ENCODE measurements at regions not wholly inside any gene's neighbourhood (a gene's known extent, or its start where the extent isn't known, plus 50 kb on each side); places are given as distances from the start of the nearest gene placed in this dataset.
A peak's percentile ranks its signal among the peaks of the same experiment; 100 is the strongest.

DNA sequence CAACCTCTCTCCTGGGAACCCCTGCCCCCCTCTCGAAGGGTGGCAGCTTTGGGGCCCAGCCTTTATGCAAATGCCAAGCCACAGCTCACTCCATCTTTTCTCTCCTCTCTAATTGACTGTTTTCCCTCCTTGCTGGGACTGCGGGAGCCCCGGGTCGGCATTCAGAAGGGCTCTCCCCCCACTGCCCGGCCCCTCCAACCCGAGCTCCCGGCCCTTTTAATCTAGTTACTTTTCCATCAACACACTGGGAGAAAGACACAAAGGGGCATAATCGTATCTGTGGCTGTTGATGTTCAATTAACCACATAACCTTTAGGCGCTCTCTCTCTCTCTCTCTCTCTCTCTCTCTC lies 95.4 kb downstream of the INHBB start (continued):
- TF ChIP-seq, protein P1, sequence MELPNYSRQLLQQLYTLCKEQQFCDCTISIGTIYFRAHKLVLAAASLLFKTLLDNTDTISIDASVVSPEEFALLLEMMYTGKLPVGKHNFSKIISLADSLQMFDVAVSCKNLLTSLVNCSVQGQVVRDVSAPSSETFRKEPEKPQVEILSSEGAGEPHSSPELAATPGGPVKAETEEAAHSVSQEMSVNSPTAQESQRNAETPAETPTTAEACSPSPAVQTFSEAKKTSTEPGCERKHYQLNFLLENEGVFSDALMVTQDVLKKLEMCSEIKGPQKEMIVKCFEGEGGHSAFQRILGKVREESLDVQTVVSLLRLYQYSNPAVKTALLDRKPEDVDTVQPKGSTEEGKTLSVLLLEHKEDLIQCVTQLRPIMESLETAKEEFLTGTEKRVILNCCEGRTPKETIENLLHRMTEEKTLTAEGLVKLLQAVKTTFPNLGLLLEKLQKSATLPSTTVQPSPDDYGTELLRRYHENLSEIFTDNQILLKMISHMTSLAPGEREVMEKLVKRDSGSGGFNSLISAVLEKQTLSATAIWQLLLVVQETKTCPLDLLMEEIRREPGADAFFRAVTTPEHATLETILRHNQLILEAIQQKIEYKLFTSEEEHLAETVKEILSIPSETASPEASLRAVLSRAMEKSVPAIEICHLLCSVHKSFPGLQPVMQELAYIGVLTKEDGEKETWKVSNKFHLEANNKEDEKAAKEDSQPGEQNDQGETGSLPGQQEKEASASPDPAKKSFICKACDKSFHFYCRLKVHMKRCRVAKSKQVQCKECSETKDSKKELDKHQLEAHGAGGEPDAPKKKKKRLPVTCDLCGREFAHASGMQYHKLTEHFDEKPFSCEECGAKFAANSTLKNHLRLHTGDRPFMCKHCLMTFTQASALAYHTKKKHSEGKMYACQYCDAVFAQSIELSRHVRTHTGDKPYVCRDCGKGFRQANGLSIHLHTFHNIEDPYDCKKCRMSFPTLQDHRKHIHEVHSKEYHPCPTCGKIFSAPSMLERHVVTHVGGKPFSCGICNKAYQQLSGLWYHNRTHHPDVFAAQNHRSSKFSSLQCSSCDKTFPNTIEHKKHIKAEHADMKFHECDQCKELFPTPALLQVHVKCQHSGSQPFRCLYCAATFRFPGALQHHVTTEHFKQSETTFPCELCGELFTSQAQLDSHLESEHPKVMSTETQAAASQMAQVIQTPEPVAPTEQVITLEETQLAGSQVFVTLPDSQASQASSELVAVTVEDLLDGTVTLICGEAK (IDR thresholded peaks at IDR 0.05; ENCODE audit: borderline replicate concordance): no peak
- TF ChIP-seq NFYA (IDR thresholded peaks at IDR 0.05; ENCODE audit: borderline replicate concordance, low read depth, low read length) (no peak), EP300 (IDR thresholded peaks at IDR 0.05; ENCODE audit: borderline replicate concordance in 1 of 2, control insufficient read depth in 1 of 2, low read depth in 2 of 2, low read length in 2 of 2) (no peak), STAT1 (conservative IDR thresholded peaks at IDR 0.05) (no peak)

DNA sequence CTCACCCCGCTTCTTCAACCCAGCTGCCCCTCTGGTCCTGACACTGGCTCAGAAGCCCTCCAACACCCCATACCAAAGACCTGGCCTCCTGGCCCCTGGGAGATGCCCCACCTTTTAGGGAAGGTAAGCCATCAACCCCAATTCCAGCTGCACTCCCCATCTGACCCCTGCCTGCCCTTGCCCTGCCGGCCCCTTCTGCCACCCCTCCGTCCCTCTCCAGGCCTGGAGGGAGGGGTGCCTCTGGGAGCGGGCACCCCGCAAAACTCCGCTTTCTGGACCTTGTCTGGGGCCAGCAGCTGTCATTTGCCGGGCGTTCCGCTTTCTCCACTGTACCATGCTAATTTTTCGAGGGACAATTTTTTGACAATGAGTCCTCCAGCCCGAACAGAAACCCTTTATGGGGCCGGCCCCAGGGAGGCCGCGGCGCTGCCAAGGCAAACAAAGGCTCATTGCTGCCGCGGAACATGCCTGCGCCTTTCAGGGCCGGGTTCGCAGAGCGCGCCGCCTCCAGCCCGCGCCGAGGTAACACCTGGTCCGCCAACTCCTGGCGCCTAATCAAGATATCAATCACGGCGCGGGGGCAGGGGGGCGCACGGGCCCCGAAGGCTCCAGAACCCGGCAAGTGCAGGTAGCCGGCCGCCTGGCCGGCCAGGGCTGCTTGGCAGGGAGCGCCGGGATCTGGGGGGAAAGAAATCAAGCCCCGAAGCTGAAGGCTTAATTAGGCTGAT lies 96.0 kb downstream of the INHBB start:
- in situ Hi-C loops (cut with MboI): no loop called here
- DNase-seq (ENCODE audit: low read depth, low spot score) (no peak), FAIRE-seq (no peak), ATAC-seq (no peak)
- no peaks in the 10 kb centered on the region for H3K36me3 ChIP-seq (ENCODE audit: control insufficient read depth in 2 of 2, insufficient read depth in 2 of 2, low read length in 1 of 2)
- no peaks in the 10 kb centered on the region for H4K20me1 ChIP-seq (ENCODE audit: control insufficient read depth, insufficient read depth)
- intact Hi-C loops (cut with micrococcal nuclease; ENCODE audit: unreplicated experiment): no loop called here
- RAD21 ChIA-PET (ENCODE audit: unreplicated experiment): no interaction called here
- H3K9ac ChIP-seq (ENCODE audit: control insufficient read depth, insufficient read depth, low read length): no peak overlapping the region
- H2AFZ ChIP-seq (ENCODE audit: control insufficient read depth, low read depth, low read length): no peak overlapping the region
- H3K79me2 ChIP-seq (ENCODE audit: control insufficient read depth, insufficient read depth, low read length): no peaks in the 10 kb centered on the region
- CTCF ChIA-PET: interaction anchor here (0.6 kb wide), 1 partner anchor 1895 kb away, joined by 3 read pairs; no protein-coding TSS in a partner anchor
- peak; percentile 4 for TF ChIP-seq SUZ12 (IDR thresholded peaks at IDR 0.05; ENCODE audit: unreplicated experiment)
- TF ChIP-seq CREM (IDR thresholded peaks at IDR 0.05; ENCODE audit: low read depth): no peak
- no TSS peak for BruUV-seq (replicated peaks)
- no peaks in the 10 kb centered on the region; the same call in 2 of the 3 replicates for H3K9me3 ChIP-seq (replicated peaks; ENCODE audit: control insufficient read depth, insufficient read depth, low read length)
- 41% methylated on average over 40 of the region's 41 CpGs for WGBS (ENCODE audit: insufficient coverage, insufficient replicate concordance, low lambda C conversion rate, missing lambda C conversion rate)
- H3K27me3 ChIP-seq (replicated peaks in 1 of 2; ENCODE audit: control insufficient read depth in 2 of 2, insufficient read depth in 2 of 2, low read length in 1 of 2): peaks cover 12 to 14% of the 10 kb centered on the region in 2 experiments
- H3K4me3 ChIP-seq: no peak overlapping the region
- POLR2A ChIA-PET: no interaction called here
- no peaks in the 10 kb centered on the region for H3K4me1 ChIP-seq (ENCODE audit: control insufficient read depth, insufficient read depth, low read length)
- SMC1A ChIA-PET (ENCODE audit: uncharacterized antibody, unreplicated experiment): no interaction called here
- H3K27ac ChIP-seq (ENCODE audit: control insufficient read depth, insufficient read depth): no peak overlapping the region
- H3K4me2 ChIP-seq (ENCODE audit: control insufficient read depth, insufficient read depth): no peak overlapping the region

Measured in GM12878 (cell line).